B cell (primary cell): ENCODE measurements at regions not wholly inside any gene's neighbourhood (a gene's known extent, or its start where the extent isn't known, plus 50 kb on each side); places are given as distances from the start of the nearest gene placed in this dataset.

Experiments
- ATAC-seq: fragments of 200-7000 bp; cut with Tn5 transposase; one replicate; pipeline ENCODE4 v1.10.0; 2021; ENCODE audit warnings: low read depth, mild to moderate bottlenecking, moderate number of reproducible peaks, moderate library complexity
- CTCF ChIA-PET: fragments of 350-600 bp; sonication (Branson Sonifier 250); formaldehyde crosslinking; loops from one replicate; lab custom pipeline; 2021; ENCODE audit warnings: antibody characterized with exemption, inconsistent platforms; lab: Charles Lee
- POLR2A ChIA-PET: fragments of 350-600 bp; sonication (Branson Sonifier 250); formaldehyde crosslinking; loops from one replicate; lab custom pipeline; 2021; ENCODE audit warnings: antibody characterized with exemption; lab: Charles Lee
- DNase-seq: peaks from one replicate; pipeline ENCODE4 v3.0.0; 2013
- H2AFZ ChIP-seq: 2 replicates; pipeline ENCODE4 v1.6.1; 2012; ENCODE audit warnings: mild to moderate bottlenecking, low read depth, low read length; ENCODE audit not compliant: insufficient read depth, poor library complexity, severe bottlenecking
- H3K27ac ChIP-seq, 2 donors: 1 replicate in 1 of 2; 2 replicates in 1 of 2; pipeline ENCODE4 v1.5.1; 2012 to 2013; ENCODE audit warnings: low read length in 2 of 2, mild to moderate bottlenecking in 2 of 2, moderate library complexity in 1 of 2
- H3K27me3 ChIP-seq, 4 experiments: fragments of 200-600 bp in 1 of 4; sonication (generic) in 1 of 4; replicated peaks in 1 of 4; 1 replicate in 2 of 4; 2 replicates in 2 of 4; pipeline versions ENCODE4 v1.6.1 to v1.7.0; 2013 to 2016; ENCODE audit warnings: low read length in 3 of 4, mild to moderate bottlenecking in 2 of 4, mixed read lengths in 1 of 4, moderate library complexity in 1 of 4; ENCODE audit not compliant: insufficient read depth in 4 of 4, control insufficient read depth in 3 of 4; ENCODE audit errors: control extremely low read depth in 1 of 4
- H3K36me3 ChIP-seq, 2 experiments: replicated peaks in 1 of 2; 1 replicate in 1 of 2; 2 replicates in 1 of 2; pipeline versions ENCODE4 v1.6.1 to v1.7.1; 2013; ENCODE audit warnings: low read length in 1 of 2; ENCODE audit not compliant: insufficient read depth in 2 of 2, control insufficient read depth in 1 of 2; ENCODE audit errors: control extremely low read depth in 1 of 2, extremely low read depth in 1 of 2
- H3K4me1 ChIP-seq, 2 donors: fragments of 200-600 bp in 1 of 2; sonication (generic) in 1 of 2; 1 replicate in 1 of 2; 2 replicates in 1 of 2; pipeline versions ENCODE4 v1.5.1 to v1.6.1; 2013 to 2017; ENCODE audit warnings: low read length in 2 of 2; ENCODE audit not compliant: control insufficient read depth in 2 of 2, insufficient read depth in 2 of 2
- H3K4me2 ChIP-seq: replicated peaks from 2 replicates; pipeline ENCODE3; 2012; ENCODE audit warnings: mild to moderate bottlenecking, low read depth, low read length; ENCODE audit not compliant: poor library complexity, severe bottlenecking
- H3K4me3 ChIP-seq, 5 experiments: fragments of 200-600 bp in 1 of 5; sonication (generic) in 1 of 5; 1 replicate in 3 of 5; 2 replicates in 2 of 5; pipeline versions ENCODE4 v1.5.1 to v1.7.0; 2011 to 2016; ENCODE audit warnings: low read length in 4 of 5, mild to moderate bottlenecking in 4 of 5, low read depth in 2 of 5, control low read depth in 1 of 5, moderate library complexity in 1 of 5; ENCODE audit not compliant: insufficient read depth in 1 of 5; ENCODE audit errors: control extremely low read depth in 1 of 5, extremely low read depth in 1 of 5
- H3K79me2 ChIP-seq: fragments of 200-600 bp; sonication (generic); one replicate; pipeline ENCODE4 v1.6.0; 2016; ENCODE audit warnings: low read length; ENCODE audit not compliant: control insufficient read depth, insufficient read depth
- H3K9ac ChIP-seq: fragments of 200-600 bp; sonication (generic); 2 replicates; pipeline ENCODE4 v1.6.1; 2017; ENCODE audit warnings: mild to moderate bottlenecking, low read length, moderate library complexity
- H3K9me3 ChIP-seq, 3 donors: one replicate each; pipeline versions ENCODE4 v1.6.1 to v1.7.1; 2013; ENCODE audit warnings: low read length in 2 of 3; ENCODE audit not compliant: control insufficient read depth in 2 of 3, insufficient read depth in 1 of 3; ENCODE audit errors: control extremely low read depth in 1 of 3
- H4K20me1 ChIP-seq: 2 replicates; pipeline ENCODE4 v1.6.0; 2012; ENCODE audit warnings: mild to moderate bottlenecking, low read length; ENCODE audit not compliant: insufficient read depth, control insufficient read depth, poor library complexity, severe bottlenecking
- H3K27ac Mint-ChIP-seq: one replicate; pipeline ENCODE4 v1.8.0; 2021; ENCODE audit warnings: mixed read lengths
- H3K27me3 Mint-ChIP-seq: one replicate; pipeline ENCODE4 v1.8.0; 2021; ENCODE audit warnings: mixed read lengths
- H3K4me1 Mint-ChIP-seq: one replicate; pipeline ENCODE4 v1.8.0; 2021; ENCODE audit warnings: mixed read lengths
- H3K4me3 Mint-ChIP-seq: one replicate; pipeline ENCODE4 v1.8.0; 2021; ENCODE audit warnings: mixed read lengths
- H3K9me3 Mint-ChIP-seq: one replicate; pipeline ENCODE4 v1.8.0; 2022; ENCODE audit warnings: mixed read lengths; ENCODE audit not compliant: insufficient read depth
- EZH2 ChIP-seq: IDR thresholded peaks from 2 replicates; pipeline ENCODE4 v1.6.1; 2012; ENCODE audit warnings: borderline replicate concordance, low read depth, mild to moderate bottlenecking, moderate library complexity, low read length; ENCODE audit not compliant: insufficient read depth, poor library complexity, severe bottlenecking
- WGBS: methylation state at CpG from one replicate; pipeline ENCODE4 v1.1.5; 2013; ENCODE audit warnings: missing lambda C conversion rate; ENCODE audit not compliant: insufficient coverage; 5-methylcytosine and 5-hydroxymethylcytosine counted together
- intact Hi-C: fragments of 100-400 bp; cut with micrococcal nuclease; formaldehyde crosslinking; loops from one replicate; pipeline ENCODE4 v1.10.0; 2022
- TF ChIP-seq, protein P1 (sequence below): fragments of 200-600 bp; IDR thresholded peaks from one replicate; pipeline ENCODE4 v1.8.0; 2022; ENCODE audit warnings: antibody characterized with exemption, mild to moderate bottlenecking

DNA sequence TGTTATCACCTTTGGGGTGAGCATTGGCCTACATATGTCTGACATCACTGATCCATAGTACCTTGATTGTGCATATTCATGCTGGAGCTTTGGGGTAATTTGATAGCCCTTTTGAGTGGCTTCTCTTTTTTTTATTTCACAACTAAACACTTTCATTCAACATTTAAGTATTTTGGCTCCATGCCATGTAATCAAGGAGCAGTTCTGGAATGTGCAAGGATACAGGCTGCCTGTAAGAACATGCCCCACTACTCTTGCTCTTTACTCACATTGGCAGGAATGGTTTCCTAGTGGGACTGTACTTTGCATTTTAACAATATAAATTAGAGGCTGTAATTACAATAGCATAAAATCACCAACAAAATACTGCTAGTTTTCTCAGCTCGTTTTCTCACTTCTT, 300.7 kb upstream of the SPAG17 start:
- 78% methylated on average over 1 of the region's 1 CpG for WGBS
- TF ChIP-seq EZH2, result no peak
- TF ChIP-seq, protein P1, sequence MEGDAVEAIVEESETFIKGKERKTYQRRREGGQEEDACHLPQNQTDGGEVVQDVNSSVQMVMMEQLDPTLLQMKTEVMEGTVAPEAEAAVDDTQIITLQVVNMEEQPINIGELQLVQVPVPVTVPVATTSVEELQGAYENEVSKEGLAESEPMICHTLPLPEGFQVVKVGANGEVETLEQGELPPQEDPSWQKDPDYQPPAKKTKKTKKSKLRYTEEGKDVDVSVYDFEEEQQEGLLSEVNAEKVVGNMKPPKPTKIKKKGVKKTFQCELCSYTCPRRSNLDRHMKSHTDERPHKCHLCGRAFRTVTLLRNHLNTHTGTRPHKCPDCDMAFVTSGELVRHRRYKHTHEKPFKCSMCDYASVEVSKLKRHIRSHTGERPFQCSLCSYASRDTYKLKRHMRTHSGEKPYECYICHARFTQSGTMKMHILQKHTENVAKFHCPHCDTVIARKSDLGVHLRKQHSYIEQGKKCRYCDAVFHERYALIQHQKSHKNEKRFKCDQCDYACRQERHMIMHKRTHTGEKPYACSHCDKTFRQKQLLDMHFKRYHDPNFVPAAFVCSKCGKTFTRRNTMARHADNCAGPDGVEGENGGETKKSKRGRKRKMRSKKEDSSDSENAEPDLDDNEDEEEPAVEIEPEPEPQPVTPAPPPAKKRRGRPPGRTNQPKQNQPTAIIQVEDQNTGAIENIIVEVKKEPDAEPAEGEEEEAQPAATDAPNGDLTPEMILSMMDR, result no peak
- H3K36me3 ChIP-seq, result no peaks in the 10 kb centered on the region
- H3K4me1 Mint-ChIP-seq, result no peaks in the 10 kb centered on the region
- no peak overlapping the region for H3K4me3 Mint-ChIP-seq
- no peak overlapping the region for H3K27ac Mint-ChIP-seq
- no peaks in the 10 kb centered on the region for H3K4me1 ChIP-seq
- no peak overlapping the region for H3K9ac ChIP-seq
- no peaks in the 10 kb centered on the region for H3K9me3 ChIP-seq
- peaks cover 5% of the 10 kb centered on the region for H3K27me3 Mint-ChIP-seq
- no peaks in the 10 kb centered on the region for H4K20me1 ChIP-seq
- intact Hi-C loops, result no loop called here
- H3K9me3 Mint-ChIP-seq, result no peaks in the 10 kb centered on the region
- no peak for DNase-seq
- ATAC-seq, result no peak
- H2AFZ ChIP-seq, result no peak overlapping the region
- CTCF ChIA-PET, result no interaction called here
- peaks cover 0 to 3% (median 0%) of the 10 kb centered on the region in 4 experiments for H3K27me3 ChIP-seq
- no peak overlapping the region for H3K27ac ChIP-seq
- H3K79me2 ChIP-seq, result no peaks in the 10 kb centered on the region
- POLR2A ChIA-PET, result no interaction called here
- H3K4me2 ChIP-seq, result no peak overlapping the region
- no peak overlapping the region for H3K4me3 ChIP-seq

DNA sequence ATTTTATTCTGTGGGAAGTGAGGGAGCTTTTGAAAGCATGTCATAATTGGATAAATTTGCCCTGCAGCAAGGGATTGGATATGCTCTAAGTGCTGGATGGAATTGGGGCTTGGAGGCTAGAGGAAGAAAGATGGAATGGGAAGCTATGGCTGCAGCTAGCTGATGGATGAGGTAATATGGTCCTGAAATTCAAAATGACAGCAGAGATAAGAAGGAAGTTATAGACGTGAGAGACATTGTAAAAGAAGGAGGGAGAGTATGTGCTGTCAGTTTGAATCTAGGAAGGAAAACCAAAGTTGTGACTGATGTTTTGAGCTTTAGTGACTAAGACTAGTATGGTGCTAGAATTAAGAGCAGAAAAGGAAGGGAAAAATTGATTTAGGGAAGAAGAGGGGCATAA, 299.9 kb upstream of the SPAG17 start:
- CTCF ChIA-PET, result no interaction called here
- no peak overlapping the region for H2AFZ ChIP-seq
- POLR2A ChIA-PET, result no interaction called here
- 33% methylated on average over 1 of the region's 1 CpG for WGBS
- Mint-ChIP-seq H3K27me3 (peaks cover 5% of the 10 kb centered on the region), H3K4me1 (no peaks in the 10 kb centered on the region), H3K9me3 (no peaks in the 10 kb centered on the region), H3K4me3 (no peak overlapping the region), H3K27ac (no peak overlapping the region)
- no peak overlapping the region for H3K9ac ChIP-seq
- H3K4me3 ChIP-seq, result no peak overlapping the region
- no peaks in the 10 kb centered on the region for H3K36me3 ChIP-seq
- no peak for ATAC-seq
- DNase-seq, result no peak
- H4K20me1 ChIP-seq, result no peaks in the 10 kb centered on the region
- H3K4me2 ChIP-seq, result no peak overlapping the region
- H3K9me3 ChIP-seq, result no peaks in the 10 kb centered on the region
- H3K4me1 ChIP-seq, result no peaks in the 10 kb centered on the region
- H3K27me3 ChIP-seq, result peaks cover 0 to 3% (median 0%) of the 10 kb centered on the region in 4 experiments
- no peak overlapping the region for H3K27ac ChIP-seq
- intact Hi-C loops, result no loop called here
- TF ChIP-seq, protein P1, result no peak
- no peaks in the 10 kb centered on the region for H3K79me2 ChIP-seq
